BLaER1 treated with 17β-estradiol and CSF1 and Interleukin-3, amounts not matched to agents 10 nM and 100 nM (cell line): ENCODE measurements at regions not wholly inside any gene's neighbourhood (a gene's known extent, or its start where the extent isn't known, plus 50 kb on each side); places are given as distances from the start of the nearest gene placed in this dataset.

ENCODE experiments used
- H3K27ac ChIP-seq, 11 experiments: shearing (Covaris generic); formaldehyde crosslinking; 2 replicates each; pipeline ENCODE4 v1.8.1; 2022
- H3K27me3 ChIP-seq, 11 experiments: shearing (Covaris generic); formaldehyde crosslinking; 2 replicates each; pipeline ENCODE4 v1.8.1; 2022
- H3K36me3 ChIP-seq, 11 experiments: shearing (Covaris generic); formaldehyde crosslinking; 2 replicates each; pipeline ENCODE4 v1.8.1; 2022
- H3K4me1 ChIP-seq, 10 experiments: shearing (Covaris generic); formaldehyde crosslinking; 2 replicates each; pipeline ENCODE4 v1.8.1; 2022
- H3K4me2 ChIP-seq, 11 experiments: shearing (Covaris generic); formaldehyde crosslinking; 2 replicates each; pipeline ENCODE4 v1.8.1; 2022
- H3K4me3 ChIP-seq, 10 experiments: shearing (Covaris generic); formaldehyde crosslinking; 2 replicates each; pipeline ENCODE4 v1.8.1; 2022
- H3K9ac ChIP-seq, 11 experiments: shearing (Covaris generic); formaldehyde crosslinking; 2 replicates each; pipeline ENCODE4 v1.8.1; 2022
- H3K9me3 ChIP-seq, 11 experiments: shearing (Covaris generic); formaldehyde crosslinking; replicated peaks in 1 of 11; 2 replicates each; pipeline ENCODE4 v1.8.1; 2022
- H4K20me1 ChIP-seq, 11 experiments: shearing (Covaris generic); formaldehyde crosslinking; 2 replicates each; pipeline ENCODE4 v1.8.1; 2022
- Cebpa-rat ChIP-seq, 11 experiments: shearing (Covaris generic); IDR thresholded peaks; 2 replicates each; pipeline ENCODE4 v1.8.1; 2022

GRCh38 chr18:7317804-7318231 lies 86.9 kb downstream of the LRRC30 start:
- TF ChIP-seq Cebpa-rat (IDR thresholded peaks at IDR 0.05) = no peak
- Histone ChIP-seq H3K4me2 (no peak overlapping the region), H4K20me1 (no peaks in the 10 kb centered on the region), H3K4me3 (no peak overlapping the region), H3K9ac (no peak overlapping the region), H3K27me3 (no peaks in the 10 kb centered on the region), H3K4me1 (no peaks in the 10 kb centered on the region), H3K9me3 (peaks cover 0 to 5% (median 0%) of the 10 kb centered on the region in 11 experiments; a peak in 4 of 22 replicates), H3K36me3 (no peaks in the 10 kb centered on the region), H3K27ac (no peak overlapping the region)

GRCh38 chr18:7319161-7319560 lies 88.3 kb downstream of the LRRC30 start:
- no peak overlapping the region for H3K9ac ChIP-seq
- TF ChIP-seq Cebpa-rat (IDR thresholded peaks at IDR 0.05) = no peak

GRCh38 chr18:7321831-7322230 lies 90.9 kb downstream of the LRRC30 start:
- Histone ChIP-seq H3K4me3 (no peak overlapping the region), H3K27ac (no peak overlapping the region), H3K4me1 (peaks cover 0 to 7% (median 0%) of the 10 kb centered on the region in 10 experiments; a peak in 2 of 20 replicates), H3K36me3 (no peaks in the 10 kb centered on the region), H4K20me1 (no peaks in the 10 kb centered on the region), H3K4me2 (no peak overlapping the region), H3K9ac (no peak overlapping the region), H3K9me3 (no peaks in the 10 kb centered on the region), H3K27me3 (no peaks in the 10 kb centered on the region)
- TF ChIP-seq Cebpa-rat (IDR thresholded peaks at IDR 0.05) = no peak

More at GRCh38 chr18:7319161-7319560, 88.3 kb downstream of the LRRC30 start:
- peaks cover 0 to under 1% (median 0%) of the 10 kb centered on the region in 10 experiments; a peak in 1 of 20 replicates for H3K4me1 ChIP-seq
- no peaks in the 10 kb centered on the region for H3K9me3 ChIP-seq
- H3K4me2 ChIP-seq = no peak overlapping the region
- H3K27me3 ChIP-seq = no peaks in the 10 kb centered on the region
- H4K20me1 ChIP-seq = no peaks in the 10 kb centered on the region
- no peak overlapping the region for H3K4me3 ChIP-seq
- no peak overlapping the region for H3K27ac ChIP-seq
- no peaks in the 10 kb centered on the region for H3K36me3 ChIP-seq

GRCh38 chr18:7322817-7323485 lies 92.1 kb downstream of the LRRC30 start:
- H3K4me3 ChIP-seq = no peak overlapping the region
- H3K9me3 ChIP-seq = no peaks in the 10 kb centered on the region
- no peak overlapping the region for H3K9ac ChIP-seq
- no peak overlapping the region for H3K27ac ChIP-seq
- no peak for TF ChIP-seq Cebpa-rat (IDR thresholded peaks at IDR 0.05)
- peaks cover 0 to 7% (median 0%) of the 10 kb centered on the region in 10 experiments; a peak in 2 of 20 replicates for H3K4me1 ChIP-seq
- H3K27me3 ChIP-seq = no peaks in the 10 kb centered on the region
- no peak overlapping the region for H3K4me2 ChIP-seq
- no peaks in the 10 kb centered on the region for H4K20me1 ChIP-seq
- no peaks in the 10 kb centered on the region for H3K36me3 ChIP-seq

GRCh38 chr18:7325126-7325430 lies 94.2 kb downstream of the LRRC30 start:
- no peak for TF ChIP-seq Cebpa-rat (IDR thresholded peaks at IDR 0.05)
- Histone ChIP-seq H3K9ac (no peak overlapping the region), H3K27ac (no peak overlapping the region), H3K9me3 (no peaks in the 10 kb centered on the region), H4K20me1 (no peaks in the 10 kb centered on the region), H3K4me3 (no peak overlapping the region), H3K4me2 (no peak overlapping the region), H3K4me1 (peaks cover 0 to 13% (median 3%) of the 10 kb centered on the region in 10 experiments; a peak in 5 of 20 replicates), H3K27me3 (no peaks in the 10 kb centered on the region), H3K36me3 (no peaks in the 10 kb centered on the region)

- no peaks in the 10 kb centered on the region for H3K36me3 ChIP-seq
- peaks cover 0 to 17% (median 3%) of the 10 kb centered on the region in 10 experiments; a peak in 5 of 20 replicates for H3K4me1 ChIP-seq
- peak overlapping the region in 2 of 11 experiments; percentile 21 to 41; a peak in 3 of 22 replicates for H3K4me2 ChIP-seq
- H4K20me1 ChIP-seq = no peaks in the 10 kb centered on the region
- no peaks in the 10 kb centered on the region for H3K27me3 ChIP-seq
- no peak overlapping the region for H3K4me3 ChIP-seq
- TF ChIP-seq Cebpa-rat (IDR thresholded peaks at IDR 0.05) = no peak
- H3K9me3 ChIP-seq = no peaks in the 10 kb centered on the region
- H3K9ac ChIP-seq = no peak overlapping the region
- no peak overlapping the region for H3K27ac ChIP-seq
Observed at GRCh38 chr18:7329016-7329415, 98.1 kb downstream of the LRRC30 start.

- H3K9me3 ChIP-seq = no peaks in the 10 kb centered on the region
- no peak for TF ChIP-seq Cebpa-rat (IDR thresholded peaks at IDR 0.05)
- no peak overlapping the region for H3K27ac ChIP-seq
- peaks cover 0 to 17% (median 0%) of the 10 kb centered on the region in 10 experiments; a peak in 4 of 20 replicates for H3K4me1 ChIP-seq
- H3K27me3 ChIP-seq = no peaks in the 10 kb centered on the region
- H3K4me2 ChIP-seq = no peak overlapping the region
- no peak overlapping the region for H3K9ac ChIP-seq
- H3K36me3 ChIP-seq = no peaks in the 10 kb centered on the region
- H4K20me1 ChIP-seq = no peaks in the 10 kb centered on the region
- H3K4me3 ChIP-seq = no peak overlapping the region
Observed at GRCh38 chr18:7332452-7332851, 101.6 kb downstream of the LRRC30 start.

- no peaks in the 10 kb centered on the region for H4K20me1 ChIP-seq
- no peak for TF ChIP-seq Cebpa-rat (IDR thresholded peaks at IDR 0.05)
- peaks cover 0 to 17% (median 0%) of the 10 kb centered on the region in 10 experiments; a peak in 4 of 20 replicates for H3K4me1 ChIP-seq
- H3K9me3 ChIP-seq = no peaks in the 10 kb centered on the region
- no peaks in the 10 kb centered on the region for H3K36me3 ChIP-seq
- H3K27ac ChIP-seq = no peak overlapping the region
- no peak overlapping the region for H3K9ac ChIP-seq
- no peak overlapping the region for H3K4me3 ChIP-seq
- H3K4me2 ChIP-seq = no peak overlapping the region
- H3K27me3 ChIP-seq = no peaks in the 10 kb centered on the region
Observed at GRCh38 chr18:7333025-7333562, 102.2 kb downstream of the LRRC30 start.

- no peaks in the 10 kb centered on the region for H3K9me3 ChIP-seq
- no peaks in the 10 kb centered on the region for H3K36me3 ChIP-seq
Observed at GRCh38 chr18:7334973-7335568, 104.2 kb downstream of the LRRC30 start.

More at GRCh38 chr18:7334973-7335568, 104.2 kb downstream of the LRRC30 start:
- H3K27ac ChIP-seq = no peak overlapping the region
- no peak overlapping the region for H3K4me3 ChIP-seq
- H3K4me1 ChIP-seq = peaks cover 0 to 5% (median 0%) of the 10 kb centered on the region in 10 experiments; a peak in 1 of 20 replicates
- no peak overlapping the region for H3K4me2 ChIP-seq
- TF ChIP-seq Cebpa-rat (IDR thresholded peaks at IDR 0.05) = no peak
- H3K9ac ChIP-seq = no peak overlapping the region
- no peaks in the 10 kb centered on the region for H3K27me3 ChIP-seq
- no peaks in the 10 kb centered on the region for H4K20me1 ChIP-seq
